GM18498 (cell line): ENCODE measurements at regions not wholly inside any gene's neighbourhood (a gene's known extent, or its start where the extent isn't known, plus 50 kb on each side); places are given as distances from the start of the nearest gene placed in this dataset.
"Not testable (repeated sequence)": the region's sequence is repeated elsewhere in the genome, so short reads cannot be mapped to it uniquely, and the experiment has no call there.

Source experiments
- ATAC-seq: cut with Tn5 transposase; IDR thresholded peaks from one replicate; pipeline ENCODE4 v1.9.1; 2021; ENCODE audit warnings: mild to moderate bottlenecking, moderate library complexity; ENCODE audit not compliant: unreplicated experiment

GRCh38 chr1:90864681-90865080 is 147.6 kb upstream of the BARHL2 start:
- ATAC-seq, result no peak

DNA sequence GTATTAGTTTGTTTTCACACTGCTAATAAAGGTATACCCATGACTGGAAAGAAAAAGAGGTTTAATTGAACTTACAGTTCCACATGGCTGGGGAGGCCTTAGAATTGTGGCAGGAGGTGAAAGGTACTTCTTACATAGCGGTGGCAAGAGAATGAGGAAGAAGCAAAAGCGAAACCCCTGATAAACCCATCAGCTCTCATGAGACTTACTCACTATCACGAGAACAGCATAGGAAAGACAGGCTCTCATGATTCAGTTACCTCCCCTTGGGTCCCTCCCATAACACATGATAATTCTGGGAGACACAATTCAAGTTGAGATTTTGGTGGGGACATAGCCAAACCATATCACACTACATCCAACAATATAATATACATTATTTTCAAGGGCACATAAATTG is 145.7 kb upstream of the BARHL2 start:
- ATAC-seq, result no peak

- ATAC-seq, result not testable (repeated sequence)
These were observed 144.3 kb upstream of the BARHL2 start for GRCh38 chr1:90861421-90861820.

GRCh38 chr1:90856463-90857007 is 139.4 kb upstream of the BARHL2 start:
- ATAC-seq, result no peak

DNA sequence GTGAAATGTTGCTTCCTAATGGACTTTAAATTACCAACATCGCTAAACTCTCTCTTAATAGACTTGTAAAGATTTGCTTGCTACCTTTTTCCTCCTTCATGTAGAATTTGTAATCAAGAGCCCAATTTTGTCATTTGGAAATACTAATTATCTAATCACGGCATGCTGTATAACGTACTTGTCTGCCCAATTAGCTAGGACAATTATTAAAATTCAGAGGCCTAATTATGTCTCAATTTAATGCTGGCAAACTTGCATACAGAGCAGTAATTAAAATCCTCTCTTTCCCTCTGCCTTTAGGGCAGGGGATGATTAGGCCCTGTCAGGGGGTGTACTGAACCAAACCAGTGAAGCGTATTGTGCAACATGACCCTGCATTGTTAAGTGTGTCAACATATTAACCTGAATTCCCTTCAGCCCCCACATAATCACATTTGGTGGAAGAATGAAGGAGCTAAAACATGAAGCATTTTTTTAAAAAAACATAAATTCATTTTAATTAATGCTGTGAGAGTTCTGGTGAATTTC is 137.4 kb upstream of the BARHL2 start:
- ATAC-seq, result no peak

DNA sequence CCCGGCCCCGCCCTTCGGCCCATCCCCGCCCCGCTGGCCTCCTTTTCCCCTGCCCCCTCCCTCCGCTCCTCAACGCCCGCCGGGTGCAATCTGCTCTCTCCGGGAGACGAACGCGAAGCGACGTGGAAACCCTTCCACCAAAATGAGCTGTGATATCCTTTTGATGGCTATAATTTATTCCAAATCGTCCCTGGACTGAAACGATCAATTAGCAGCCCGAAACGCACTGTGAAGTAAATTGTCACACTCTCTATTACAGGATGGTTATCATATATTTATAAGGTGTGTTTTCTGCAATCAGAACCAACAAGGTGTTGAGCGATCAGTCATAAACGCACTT is 134.6 kb upstream of the BARHL2 start:
- ATAC-seq, result no peak

DNA sequence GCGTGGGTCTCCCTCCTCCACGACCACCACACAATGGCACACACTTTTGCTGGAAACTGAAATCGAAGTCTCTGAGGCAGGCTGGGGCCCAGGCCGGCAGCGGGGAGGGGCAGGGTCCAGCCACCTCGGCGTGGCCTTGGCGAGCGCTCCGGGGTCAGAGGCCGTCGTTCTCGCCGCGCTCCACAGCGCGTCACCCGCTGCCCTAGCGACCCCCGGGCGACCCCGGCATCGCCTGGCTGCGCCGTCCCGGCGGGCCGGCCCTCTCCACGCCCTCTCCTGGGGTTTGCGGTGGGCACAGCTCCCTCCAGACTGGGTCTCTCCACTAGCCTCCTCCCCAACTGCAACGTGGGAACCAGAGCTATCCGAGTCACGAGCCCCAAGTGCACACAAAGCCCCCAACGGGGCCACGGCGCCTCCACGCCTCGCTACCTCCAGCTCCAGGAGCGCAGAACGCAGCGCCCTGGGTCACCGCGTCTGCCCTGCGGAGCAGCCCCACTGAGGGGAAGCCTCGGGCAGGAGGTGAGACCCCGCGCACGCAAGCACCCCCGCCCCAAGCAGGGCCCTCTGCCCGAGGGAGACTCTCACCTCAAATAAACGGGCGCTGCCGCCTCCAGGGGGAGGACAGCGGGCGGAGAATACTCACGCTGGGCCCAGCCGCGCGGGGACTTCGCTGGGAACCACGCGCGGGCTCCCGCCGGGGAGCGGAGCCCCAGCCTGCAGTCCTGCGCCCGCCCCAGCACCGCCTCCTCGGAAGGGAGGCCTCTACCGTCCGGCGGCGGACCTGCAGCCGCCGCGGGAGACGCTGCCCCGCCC is 134.0 kb upstream of the BARHL2 start:
- peak; percentile 99 for ATAC-seq

GRCh38 chr1:90850181-90850897 is 133.2 kb upstream of the BARHL2 start:
- ATAC-seq, result no peak

DNA sequence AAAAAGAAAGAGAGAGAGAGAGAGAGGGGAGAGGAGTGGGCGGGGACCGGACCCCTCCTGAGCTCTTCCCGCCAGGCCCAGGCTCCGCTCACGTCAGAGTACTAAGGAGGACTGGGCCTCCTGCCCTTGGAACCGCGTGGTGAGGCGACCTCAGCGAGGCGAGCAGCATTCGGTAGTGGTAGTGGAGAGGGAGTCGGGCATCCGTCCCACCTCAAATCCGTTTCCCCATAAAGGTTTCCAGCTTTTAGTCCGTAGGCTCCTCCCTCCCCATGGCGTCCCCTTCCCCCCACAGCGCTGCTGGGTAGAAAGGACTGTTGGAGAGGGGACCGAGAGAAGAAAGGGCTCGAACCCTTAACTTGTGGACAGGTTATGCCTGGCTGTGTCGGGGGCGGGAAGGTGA is 124.4 kb upstream of the BARHL2 start:
- ATAC-seq, result no peak

- no peak for ATAC-seq
These were observed 123.2 kb upstream of the BARHL2 start for GRCh38 chr1:90840352-90840751.

DNA sequence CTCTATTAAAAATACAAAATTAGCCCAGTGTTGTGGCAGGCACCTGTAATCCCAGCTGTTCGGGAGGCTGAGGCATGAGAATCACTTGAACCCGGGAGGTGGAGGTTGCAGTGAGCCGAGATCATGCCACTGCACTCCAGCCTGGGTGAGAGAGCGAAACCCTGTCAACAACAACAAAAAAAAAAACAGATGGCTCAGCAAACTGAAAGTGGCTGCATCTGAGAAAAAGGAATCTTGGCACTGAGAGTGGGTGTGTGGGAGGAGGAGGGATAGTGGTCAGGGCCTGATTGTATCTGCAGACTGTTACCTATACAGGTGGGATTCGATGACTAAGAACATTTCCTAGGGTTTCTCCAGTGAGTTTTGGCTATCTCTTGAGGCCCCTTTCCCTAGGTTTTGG is 122.2 kb upstream of the BARHL2 start:
- no peak for ATAC-seq

DNA sequence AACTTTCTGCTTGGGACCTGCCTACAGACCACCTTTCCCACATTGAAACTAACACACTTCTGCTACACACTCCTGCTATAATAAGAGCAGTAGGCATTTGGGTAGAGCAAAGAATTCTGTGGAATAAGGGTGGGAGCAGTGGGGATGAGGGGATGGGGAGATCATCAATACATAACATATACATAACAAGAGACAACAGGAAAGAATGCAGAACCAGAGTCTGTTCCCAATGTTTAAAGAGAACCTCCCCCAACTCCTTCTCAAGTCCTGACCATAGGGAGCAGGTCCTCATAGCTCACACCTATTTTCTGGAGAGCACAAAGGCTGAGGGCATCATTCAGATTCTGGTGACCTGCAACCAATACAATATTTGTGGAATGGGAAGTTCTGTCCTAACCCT is 121.6 kb upstream of the BARHL2 start:
- ATAC-seq, result no peak

DNA sequence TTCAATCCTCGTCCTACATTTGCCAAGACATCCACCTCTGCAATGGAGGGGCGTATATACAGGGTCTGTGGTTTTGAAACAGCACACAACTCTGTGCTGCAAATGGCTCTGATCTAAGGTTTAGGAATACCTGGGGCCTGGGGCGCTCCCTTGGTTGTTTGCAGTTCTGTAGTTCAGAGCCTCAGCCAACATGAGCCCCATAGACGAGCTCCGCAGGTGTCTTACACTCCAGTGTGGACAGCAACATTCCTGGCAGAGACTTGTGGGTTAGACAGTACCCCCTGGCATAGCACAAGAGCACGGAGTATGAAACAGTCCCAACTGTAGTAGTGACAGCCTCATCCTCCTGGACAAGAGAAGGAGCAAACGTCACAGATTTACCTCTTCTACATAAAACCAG is 120.3 kb upstream of the BARHL2 start:
- no peak for ATAC-seq

DNA sequence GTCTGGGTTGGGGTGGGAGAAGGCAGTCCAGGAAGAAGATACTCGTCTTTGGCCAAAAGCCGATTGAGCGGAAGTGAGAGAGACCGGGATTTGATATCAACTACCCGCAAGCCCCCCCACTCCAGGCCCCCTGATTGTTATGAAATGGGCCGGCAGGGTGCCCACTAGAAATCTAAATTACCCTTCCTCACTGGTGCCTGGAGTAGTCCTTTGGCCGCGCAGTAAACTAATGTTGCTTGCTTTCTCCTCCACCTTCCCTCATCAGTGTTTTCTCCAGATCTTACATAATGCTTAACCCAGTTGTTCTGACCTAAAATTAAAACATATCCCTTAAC is 119.2 kb upstream of the BARHL2 start:
- no peak for ATAC-seq

DNA sequence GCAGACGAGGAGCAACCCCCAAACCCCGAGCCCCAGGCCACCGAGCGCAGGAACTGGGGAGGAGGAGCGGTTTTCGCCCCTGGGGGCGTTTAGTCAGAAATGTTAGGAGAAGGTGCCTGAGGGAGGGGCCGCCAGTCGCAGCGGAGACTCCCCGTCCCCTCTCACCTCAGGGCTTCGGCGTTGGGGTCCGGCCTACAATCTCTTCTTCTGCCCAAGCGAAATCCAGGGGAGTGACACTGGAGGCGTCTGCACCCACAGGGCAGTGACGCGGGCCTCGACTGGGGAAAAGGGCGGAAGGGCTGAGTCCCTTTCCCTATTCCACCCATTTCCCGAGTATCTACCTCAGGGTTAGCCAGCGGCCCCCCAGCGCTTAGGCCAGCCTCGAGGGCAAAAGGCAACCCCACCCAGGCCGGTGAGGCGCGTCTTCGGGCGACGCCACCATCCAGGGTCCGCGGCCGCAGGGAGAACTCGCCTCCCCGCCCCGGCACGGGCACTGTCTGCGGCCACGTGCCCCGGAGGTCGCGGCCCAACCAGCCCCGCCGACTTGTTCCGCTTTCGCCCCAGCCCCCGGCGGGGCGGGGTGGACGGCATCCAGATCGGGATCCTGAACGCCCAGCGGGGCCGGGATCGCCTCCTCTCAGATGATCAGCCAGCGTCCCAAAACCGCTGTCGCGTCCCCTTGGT is 118.7 kb upstream of the BARHL2 start:
- ATAC-seq, result no peak

DNA sequence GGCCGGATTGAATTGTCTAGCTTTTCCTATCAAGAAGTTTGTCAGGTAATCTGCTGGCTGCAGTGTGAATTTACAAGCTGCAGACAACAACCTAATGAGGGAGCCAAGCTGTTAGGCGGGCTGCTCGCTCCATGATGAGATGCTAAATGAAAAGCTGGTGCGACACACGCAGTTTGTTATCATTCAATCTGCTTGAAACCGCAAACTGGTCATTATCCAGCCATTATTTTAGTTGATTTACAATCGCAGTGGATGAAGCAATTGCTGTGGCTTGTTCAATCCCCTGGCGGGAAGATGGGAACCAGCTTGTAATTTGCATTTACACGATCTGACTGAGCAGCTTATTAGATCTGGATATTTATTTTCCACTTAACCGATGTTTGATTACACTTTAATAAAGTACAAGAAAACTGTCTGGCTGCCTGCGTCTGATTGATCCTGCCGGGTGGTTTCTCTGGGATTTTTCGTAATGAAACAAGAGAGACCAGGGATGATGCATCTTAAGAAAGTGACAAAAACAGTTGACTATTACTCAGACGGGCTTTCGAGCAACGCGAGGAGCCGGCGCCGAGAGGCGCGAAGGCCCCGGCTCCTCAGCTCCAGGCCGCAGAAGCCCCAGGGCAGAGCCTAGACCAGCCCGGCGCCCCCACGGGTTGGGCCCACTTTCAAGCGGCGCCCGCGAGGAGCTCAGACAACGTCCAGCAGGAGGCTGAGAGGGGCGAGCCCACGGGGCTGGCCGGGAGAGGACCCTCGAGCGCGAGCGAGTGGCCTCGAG is 118.0 kb upstream of the BARHL2 start:
- ATAC-seq, result no peak

DNA sequence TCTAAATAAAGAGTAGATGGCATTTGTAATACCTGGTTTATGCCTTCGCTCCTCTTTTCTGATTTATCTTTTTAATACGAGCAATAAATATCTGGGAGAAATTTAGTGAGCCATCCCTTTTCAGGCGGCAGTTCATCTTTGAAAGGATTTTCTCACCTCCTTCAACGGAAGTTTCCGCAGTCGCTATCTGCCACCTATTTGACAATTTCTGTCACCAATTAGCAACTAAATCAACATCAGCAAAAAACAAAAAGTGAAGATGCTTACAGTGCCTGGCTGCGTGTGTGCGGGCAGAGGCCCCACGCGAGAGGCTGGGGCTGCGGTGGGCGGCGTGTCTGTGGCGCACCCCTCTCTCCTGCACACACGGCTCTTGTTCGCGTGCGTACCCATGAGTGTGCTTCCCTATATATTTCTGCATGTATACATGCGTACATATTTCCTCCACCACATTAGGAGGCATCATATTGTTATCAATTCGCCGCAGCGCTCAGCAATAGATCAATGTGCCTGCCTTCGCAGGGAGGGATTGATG is 117.3 kb upstream of the BARHL2 start:
- no peak for ATAC-seq

DNA sequence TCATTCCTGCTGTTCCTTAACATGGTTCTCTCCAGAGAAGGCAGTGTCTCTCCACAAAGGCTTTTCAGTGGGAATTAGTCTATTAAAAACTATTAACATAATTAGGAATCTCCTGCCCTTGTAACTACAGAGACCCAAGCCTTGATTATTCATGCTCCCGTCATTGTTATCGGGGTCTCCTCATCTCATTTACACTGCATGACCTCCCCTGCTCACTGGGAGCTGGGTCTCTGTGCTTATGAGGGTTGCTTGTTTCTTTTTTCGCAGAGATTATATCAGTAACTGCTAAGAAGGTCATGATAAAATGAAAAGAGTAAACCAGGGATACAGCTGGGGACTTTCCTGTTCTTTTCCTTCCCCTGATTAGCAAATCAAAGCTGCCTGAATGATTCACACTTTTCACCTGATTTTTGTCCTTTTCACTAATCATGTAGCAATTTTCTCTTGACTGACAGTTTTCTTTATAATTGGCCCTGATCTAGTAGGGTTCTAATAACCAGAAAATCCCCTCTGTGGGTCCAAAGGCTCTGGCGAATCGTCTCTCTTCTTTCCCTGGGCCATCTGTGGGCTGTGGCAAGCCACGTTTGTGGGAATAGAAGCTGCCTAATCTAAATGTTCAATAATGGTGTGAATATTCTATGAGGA is 116.5 kb upstream of the BARHL2 start:
- no peak for ATAC-seq

- no peak for ATAC-seq
These were observed 114.8 kb upstream of the BARHL2 start for GRCh38 chr1:90831910-90832309.

- ATAC-seq, result no peak
These were observed 109.7 kb upstream of the BARHL2 start for GRCh38 chr1:90826834-90827233.
